HG03060 (cell line): ENCODE measurements at regions not wholly inside any gene's neighbourhood (a gene's known extent, or its start where the extent isn't known, plus 50 kb on each side); places are given as distances from the start of the nearest gene placed in this dataset.
"Not testable (repeated sequence)": the region's sequence is repeated elsewhere in the genome, so short reads cannot be mapped to it uniquely, and the experiment has no call there.

Experiments used
- ATAC-seq: cut with Tn5 transposase; IDR thresholded peaks from one replicate; pipeline ENCODE4 v1.9.1; 2021; ENCODE audit warnings: low read depth, moderate number of reproducible peaks; ENCODE audit not compliant: unreplicated experiment

- ATAC-seq: not testable (repeated sequence)
Measured at GRCh38 chr16:29203933-29204805, 202.3 kb downstream of the NPIPB11 start.

- ATAC-seq: not testable (repeated sequence)
Measured at GRCh38 chr16:29203046-29203932, 203.2 kb downstream of the NPIPB11 start.

GRCh38 chr16:29202642-29203041, 203.9 kb downstream of the NPIPB11 start:
- not testable (repeated sequence) for ATAC-seq

GRCh38 chr16:29202025-29202632, 204.4 kb downstream of the NPIPB11 start:
- not testable (repeated sequence) for ATAC-seq

GRCh38 chr16:29201296-29202024, 205.1 kb downstream of the NPIPB11 start:
- ATAC-seq: not testable (repeated sequence)

- not testable (repeated sequence) for ATAC-seq
Measured at GRCh38 chr16:29200681-29201080, 205.8 kb downstream of the NPIPB11 start.

DNA sequence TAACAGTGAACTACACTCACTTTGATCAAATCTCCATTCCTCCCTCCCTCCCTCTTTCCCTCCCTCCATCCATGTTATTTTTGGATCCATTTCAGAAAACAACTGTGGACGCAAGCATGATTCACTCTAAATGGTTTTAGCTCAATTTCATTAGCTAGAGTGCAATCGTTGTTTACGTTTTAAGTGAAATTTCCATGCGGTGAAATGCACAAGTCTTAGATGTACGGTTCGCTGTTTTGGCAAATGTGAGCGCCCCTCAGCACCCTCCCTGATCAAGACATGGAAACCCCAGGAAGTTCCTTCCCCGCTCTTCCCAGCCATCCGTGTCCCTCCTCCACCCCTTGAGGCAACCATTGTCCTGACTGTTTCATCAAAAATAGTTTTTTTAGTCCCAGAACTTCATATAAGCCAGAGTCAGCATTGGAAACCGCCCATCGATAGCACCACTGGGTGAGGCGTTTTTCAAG, 206.3 kb downstream of the NPIPB11 start:
- not testable (repeated sequence) for ATAC-seq

- ATAC-seq: not testable (repeated sequence)
Measured at GRCh38 chr16:29199626-29200025, 206.9 kb downstream of the NPIPB11 start.

DNA sequence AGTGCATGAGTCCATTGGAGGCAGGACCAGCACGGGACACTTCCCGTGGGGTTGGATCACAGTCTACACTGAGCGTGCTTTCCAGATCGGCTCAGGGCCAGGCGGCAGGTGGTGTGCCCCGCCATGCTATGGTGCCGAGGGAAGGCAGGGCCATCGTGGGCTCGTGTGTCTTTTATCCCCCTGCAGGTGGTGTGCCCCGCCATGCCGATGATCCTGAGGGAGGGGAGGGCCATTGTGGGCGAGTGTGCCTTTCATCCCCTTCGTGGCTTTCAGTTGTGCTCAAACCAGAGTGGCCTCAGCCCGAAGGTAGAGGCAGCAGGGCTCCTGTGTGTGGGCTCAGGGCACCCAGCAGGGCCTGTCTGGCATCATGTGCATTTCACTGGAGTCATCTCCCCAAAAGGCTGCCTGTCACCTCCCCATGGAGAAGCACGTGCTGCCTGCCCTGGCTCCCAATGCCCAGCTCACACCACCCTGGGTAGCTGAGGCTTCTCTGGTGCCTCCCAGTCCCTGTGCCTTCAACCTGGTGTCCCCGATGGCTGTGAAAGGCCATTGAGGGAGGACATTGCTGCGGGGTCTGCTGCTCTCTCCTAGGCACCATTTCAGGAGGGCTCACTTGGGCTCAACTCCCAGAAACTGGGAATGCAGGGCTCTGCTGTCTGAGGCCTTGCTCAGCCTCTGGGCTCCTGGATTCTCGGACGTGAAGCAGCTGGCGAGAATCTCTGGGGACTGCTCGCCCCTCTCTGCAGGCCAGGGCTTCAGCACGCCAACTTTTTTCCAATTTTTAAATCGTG, 207.6 kb downstream of the NPIPB11 start:
- no peak for ATAC-seq

DNA sequence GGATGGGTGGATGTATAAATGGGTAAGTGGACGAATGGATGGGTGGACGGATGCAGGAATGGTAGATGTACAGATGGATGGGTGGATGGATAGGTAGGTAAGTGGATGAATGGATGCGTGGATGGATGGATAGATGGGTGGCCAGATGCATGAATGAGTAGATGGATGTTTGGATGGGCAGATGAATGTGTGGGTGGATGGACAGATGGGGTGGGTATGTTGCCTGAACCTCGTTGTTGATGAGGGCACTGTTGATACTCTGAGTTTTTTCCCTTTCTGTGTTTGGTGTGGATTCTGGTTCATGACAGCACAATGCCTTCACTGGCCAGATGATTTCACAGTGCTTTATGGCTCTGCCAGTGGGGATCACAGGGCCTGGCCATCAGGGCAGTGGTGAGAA, 208.3 kb downstream of the NPIPB11 start:
- ATAC-seq: no peak

DNA sequence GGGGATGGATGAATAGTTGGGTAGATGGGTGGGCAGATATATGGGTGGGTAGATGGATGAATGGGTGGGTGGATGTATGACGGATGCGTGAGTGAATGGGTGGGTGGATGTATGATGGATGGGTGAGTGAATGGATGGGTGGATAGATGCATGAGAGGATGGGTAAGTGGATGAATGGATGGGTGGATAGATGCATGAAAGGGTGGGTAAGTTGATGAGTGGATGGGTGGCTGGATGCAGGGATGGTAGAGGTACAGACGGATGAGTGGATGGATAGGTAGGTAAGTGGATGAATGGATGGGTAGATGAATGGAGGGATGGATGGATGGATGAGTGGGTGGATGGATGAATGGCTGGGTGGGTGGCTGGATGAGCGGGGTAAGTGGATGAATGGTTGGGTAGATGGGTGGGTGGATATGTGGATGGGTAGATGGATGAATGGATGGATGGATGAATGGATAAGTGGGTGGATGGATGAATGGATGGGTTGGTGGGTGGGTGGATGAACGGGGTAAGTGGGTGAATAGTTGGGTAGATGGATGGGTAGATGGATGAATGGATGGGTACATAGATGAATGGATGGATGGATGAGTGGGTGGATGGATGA, 208.9 kb downstream of the NPIPB11 start:
- not testable (repeated sequence) for ATAC-seq

- ATAC-seq: not testable (repeated sequence)
Measured at GRCh38 chr16:29196746-29197145, 209.8 kb downstream of the NPIPB11 start.

DNA sequence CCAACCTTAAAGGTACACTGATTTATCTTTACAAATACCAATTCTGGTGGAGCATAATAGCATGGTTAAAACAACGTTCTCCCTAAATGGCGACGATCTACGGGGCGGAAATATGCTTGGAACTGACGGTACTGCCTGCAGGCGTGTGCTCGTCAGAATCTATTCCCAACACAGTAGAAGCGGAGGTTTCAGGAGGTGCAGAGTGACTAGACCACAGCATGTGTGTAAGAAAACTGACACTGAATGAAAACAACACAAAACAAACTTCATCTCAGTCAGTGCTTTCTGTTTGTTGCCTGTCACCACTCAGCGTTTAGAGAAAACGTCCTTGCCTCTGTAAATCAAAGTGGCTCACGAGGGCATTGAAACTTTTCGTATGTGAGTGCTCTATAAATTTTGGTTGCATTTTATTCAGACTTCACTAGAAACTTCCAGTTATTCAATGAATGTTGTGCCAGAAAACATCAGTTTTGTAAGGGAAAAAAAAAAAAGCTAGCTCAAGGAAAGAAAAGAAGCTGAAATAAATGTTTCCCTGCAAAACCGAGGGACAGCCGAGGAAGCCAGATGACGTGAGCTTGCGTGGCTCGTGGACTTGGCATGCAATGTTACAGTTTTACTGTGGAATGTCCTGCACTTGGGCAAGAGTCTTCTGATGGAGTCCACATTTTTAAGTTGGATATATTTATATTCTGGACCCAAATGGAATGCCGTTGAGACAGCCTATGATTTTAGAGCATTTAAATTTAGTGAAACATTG, 210.4 kb downstream of the LAT start:
- ATAC-seq: not testable (repeated sequence)

DNA sequence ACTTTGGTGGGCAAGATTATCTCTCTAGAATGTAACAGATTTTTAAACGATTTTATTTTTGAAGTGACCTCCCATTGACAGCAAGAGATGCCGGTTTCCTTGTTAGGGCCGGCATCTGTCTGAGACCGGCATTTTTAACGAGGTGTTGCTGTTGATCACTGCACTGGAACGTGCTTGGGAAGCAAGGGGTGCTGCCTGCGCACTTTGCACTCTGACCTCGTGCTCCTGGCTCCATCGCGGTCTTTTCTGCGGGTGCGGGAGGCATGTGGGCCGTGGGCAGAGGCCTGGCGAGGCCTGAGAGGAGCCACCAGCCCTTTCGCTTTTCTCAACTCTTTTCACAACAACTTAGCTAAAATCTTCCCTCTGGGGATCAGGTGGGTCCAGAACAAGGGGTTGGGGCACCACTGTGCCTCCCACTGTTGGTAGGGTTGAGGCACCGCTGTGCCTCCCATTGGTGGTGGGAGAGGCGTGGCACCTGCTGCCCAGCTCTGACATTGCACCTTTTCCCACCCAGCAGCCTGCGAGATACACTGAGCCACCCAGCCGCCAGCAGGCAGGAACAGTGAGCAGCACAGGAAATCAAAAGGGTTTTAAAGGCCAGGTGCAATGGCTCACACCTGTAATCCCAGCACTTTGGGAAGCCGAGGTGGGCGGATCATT, 209.5 kb downstream of the LAT start:
- not testable (repeated sequence) for ATAC-seq

DNA sequence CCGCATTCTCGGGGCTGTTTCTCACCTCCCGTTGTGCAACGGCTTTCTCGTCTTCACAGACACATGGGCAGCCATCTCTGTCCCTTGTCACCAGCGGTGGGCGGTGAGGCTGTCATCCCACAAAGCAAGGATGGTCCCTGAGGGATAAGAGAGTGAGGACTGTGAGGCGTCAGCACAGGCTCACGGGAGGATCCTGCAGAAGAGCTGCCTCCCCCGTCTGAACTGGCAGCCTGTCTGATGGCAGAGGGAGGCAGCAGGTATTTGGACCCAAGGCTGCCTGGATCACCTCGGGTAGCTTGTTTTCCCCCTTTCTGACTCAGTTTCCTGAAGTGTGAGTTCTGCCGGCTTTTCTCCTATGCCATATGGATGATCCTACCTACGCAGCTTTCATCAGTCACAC, 208.8 kb downstream of the LAT start:
- ATAC-seq: not testable (repeated sequence)

DNA sequence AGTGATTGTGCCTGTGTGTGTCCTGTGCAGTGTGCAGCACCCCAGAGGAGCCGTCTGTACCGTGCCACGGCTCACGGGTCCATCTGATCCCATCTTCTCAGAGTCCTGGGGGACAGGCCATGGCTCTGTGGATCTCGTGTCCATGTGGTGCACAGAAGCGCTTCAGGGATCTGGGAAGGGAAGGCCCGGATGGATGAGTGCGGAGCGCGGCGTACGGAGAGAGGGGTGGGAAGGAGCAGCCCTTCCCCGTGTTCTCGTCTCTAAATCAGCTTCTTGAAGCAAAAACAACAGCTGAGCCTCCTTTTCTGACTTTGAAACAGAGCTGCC, 208.4 kb downstream of the LAT start:
- ATAC-seq: not testable (repeated sequence)

DNA sequence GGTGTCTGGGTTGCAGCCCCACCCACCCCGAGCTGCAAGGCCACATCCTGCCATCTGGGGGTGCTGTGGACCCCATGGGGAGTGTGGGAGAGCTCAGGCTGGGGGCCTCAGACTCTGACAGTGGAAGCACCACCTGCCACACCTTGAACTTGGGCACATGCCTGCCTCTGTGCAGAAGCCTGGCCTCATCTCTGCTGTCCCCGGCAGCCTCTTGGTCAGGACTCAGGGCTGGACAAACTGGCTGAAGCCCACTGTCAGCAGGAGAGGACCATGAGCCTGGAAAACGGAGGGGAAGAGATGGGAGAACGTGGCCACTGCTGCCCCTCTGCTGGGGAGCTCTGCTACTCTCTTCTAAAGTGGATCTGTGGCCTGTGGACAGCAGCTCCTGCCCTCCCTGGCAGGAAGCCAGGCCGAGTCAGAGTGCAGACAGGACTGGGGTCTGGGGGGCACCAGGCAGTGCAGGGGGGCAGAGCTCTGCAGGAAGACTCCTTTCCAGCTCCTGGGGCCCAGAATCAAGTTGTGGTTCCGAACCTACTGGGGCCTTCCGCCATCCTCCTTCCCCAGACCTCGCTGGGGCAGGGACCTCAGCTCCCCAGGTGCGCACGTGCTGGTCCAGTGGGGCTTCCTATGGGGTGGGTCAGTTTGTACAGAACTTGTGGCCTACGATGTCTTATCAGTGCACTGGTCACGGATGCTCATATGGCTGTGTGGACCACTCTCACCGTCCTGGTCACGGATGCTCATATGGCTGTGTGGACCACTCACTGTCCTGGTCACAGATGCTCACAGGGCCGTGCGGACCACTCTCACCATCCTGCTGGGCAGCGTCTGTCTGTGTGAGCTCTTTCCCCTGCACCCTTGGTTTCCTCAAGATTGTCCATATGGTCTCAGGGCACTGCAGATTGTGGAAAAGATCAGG, 207.7 kb downstream of the LAT start:
- ATAC-seq: no peak
